SH-SY5Y (cell line): ENCODE measurements at regions not wholly inside any gene's neighbourhood (a gene's known extent, or its start where the extent isn't known, plus 50 kb on each side); places are given as distances from the start of the nearest gene placed in this dataset.

Source experiments
- GATA2 ChIP-seq: IDR thresholded peaks from 2 replicates; pipeline ENCODE4 v1.6.1; 2011; ENCODE audit warnings: mild to moderate bottlenecking, low read depth, low read length
- GATA3 ChIP-seq: IDR thresholded peaks from 2 replicates; pipeline ENCODE4 v1.6.1; 2011; ENCODE audit warnings: low read depth, mild to moderate bottlenecking, low read length, moderate library complexity

- TF ChIP-seq GATA3 (no peak), GATA2 (no peak)
Observed at GRCh38 chr7:138316421-138317043, 143.5 kb upstream of the TRIM24 start.

- TF ChIP-seq GATA2 (no peak), GATA3 (no peak)
Observed at GRCh38 chr7:138317044-138317596, 142.9 kb upstream of the TRIM24 start.

- no peak for TF ChIP-seq GATA2
- no peak for TF ChIP-seq GATA3
Observed at GRCh38 chr7:138324941-138325340, 135.1 kb upstream of the TRIM24 start.

- TF ChIP-seq GATA2 (no peak), GATA3 (no peak)
Observed at GRCh38 chr7:138325434-138325833, 134.6 kb upstream of the TRIM24 start.

GRCh38 chr7:138328215-138328614, 131.8 kb upstream of the TRIM24 start:
- TF ChIP-seq GATA3 (no peak), GATA2 (no peak)

GRCh38 chr7:138338361-138338760, 121.7 kb upstream of the TRIM24 start:
- TF ChIP-seq GATA2, result peak; percentile 50; the same call in 1 of the 2 replicates
- no peak for TF ChIP-seq GATA3

- TF ChIP-seq GATA3 (no peak), GATA2 (no peak)
Observed at GRCh38 chr7:138342990-138343389, 117.1 kb upstream of the TRIM24 start.

- TF ChIP-seq GATA3 (no peak), GATA2 (no peak)
Observed at GRCh38 chr7:138345567-138345966, 114.5 kb upstream of the TRIM24 start.

GRCh38 chr7:138346975-138347374, 113.1 kb upstream of the TRIM24 start:
- TF ChIP-seq GATA3 (no peak), GATA2 (no peak)

GRCh38 chr7:138349841-138350700, 110.0 kb upstream of the TRIM24 start:
- no peak for TF ChIP-seq GATA3
- TF ChIP-seq GATA2, result no peak

- TF ChIP-seq GATA2 (no peak), GATA3 (no peak)
Observed at GRCh38 chr7:138350701-138351357, 109.2 kb upstream of the TRIM24 start.

GRCh38 chr7:138352570-138353461, 107.2 kb upstream of the TRIM24 start:
- no peak for TF ChIP-seq GATA3
- no peak for TF ChIP-seq GATA2

GRCh38 chr7:138354066-138354465, 106.0 kb upstream of the TRIM24 start:
- no peak for TF ChIP-seq GATA3
- no peak for TF ChIP-seq GATA2

GRCh38 chr7:138355254-138355653, 104.8 kb upstream of the TRIM24 start:
- TF ChIP-seq GATA2, result no peak
- no peak for TF ChIP-seq GATA3
